Epithelial cell of proximal tubule (primary cell): ENCODE measurements at regions not wholly inside any gene's neighbourhood (a gene's known extent, or its start where the extent isn't known, plus 50 kb on each side); places are given as distances from the start of the nearest gene placed in this dataset.

Experiments used
- DNase-seq: peaks from one replicate; pipeline ENCODE4 v3.0.0-alpha.2; 2011; ENCODE audit warnings: low read depth
- H3K4me3 ChIP-seq: 2 replicates; pipeline ENCODE4 v1.5.1; 2011; ENCODE audit warnings: low read depth, mild to moderate bottlenecking, low read length
- CTCF ChIP-seq: conservative IDR thresholded peaks from 2 replicates; pipeline ENCODE4 v1.5.1; 2012; ENCODE audit warnings: low read depth, mild to moderate bottlenecking, low read length

DNA sequence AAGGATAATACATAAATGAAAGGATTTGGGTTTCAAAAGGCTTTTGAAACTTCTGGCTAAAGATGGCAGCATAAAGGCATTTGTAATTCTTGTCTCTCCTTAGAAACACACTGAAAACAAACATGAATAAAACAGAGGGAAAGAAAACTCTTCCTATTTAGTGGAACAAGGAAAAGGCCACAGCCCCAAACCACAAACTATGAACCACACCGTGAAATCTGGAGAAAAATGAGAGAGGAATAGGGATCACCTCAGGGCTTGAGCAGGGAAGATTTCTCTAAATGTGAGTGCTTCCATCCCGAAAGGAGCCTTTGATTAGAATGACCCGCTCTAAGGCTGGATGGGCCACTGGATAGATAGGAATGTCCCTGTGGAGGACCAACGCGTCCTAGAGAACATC, 119.6 kb downstream of the SEC61B start:
- no peak overlapping the region for H3K4me3 ChIP-seq
- DNase-seq = no peak
- no peak for TF ChIP-seq CTCF

DNA sequence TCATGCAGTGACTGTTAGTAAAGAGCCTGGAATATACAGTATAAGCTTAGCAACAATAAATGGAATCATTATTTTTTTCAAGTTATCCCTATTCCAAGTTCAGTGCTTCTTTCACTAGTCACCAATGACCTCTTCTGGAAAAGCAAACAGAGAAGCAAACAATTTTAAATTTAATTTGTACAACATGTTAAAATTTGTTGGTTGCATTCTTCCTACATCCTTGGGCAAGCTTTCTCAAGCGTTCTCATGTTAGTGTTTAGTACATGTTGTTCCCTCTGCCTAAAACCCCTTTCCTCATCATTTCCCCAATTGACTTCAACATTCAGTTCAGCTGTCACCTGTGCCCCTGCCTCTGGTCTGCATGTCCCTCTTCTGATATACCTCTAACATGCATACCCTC, 123.4 kb downstream of the SEC61B start:
- no peak for TF ChIP-seq CTCF
- no peak overlapping the region for H3K4me3 ChIP-seq
- DNase-seq = no peak

DNA sequence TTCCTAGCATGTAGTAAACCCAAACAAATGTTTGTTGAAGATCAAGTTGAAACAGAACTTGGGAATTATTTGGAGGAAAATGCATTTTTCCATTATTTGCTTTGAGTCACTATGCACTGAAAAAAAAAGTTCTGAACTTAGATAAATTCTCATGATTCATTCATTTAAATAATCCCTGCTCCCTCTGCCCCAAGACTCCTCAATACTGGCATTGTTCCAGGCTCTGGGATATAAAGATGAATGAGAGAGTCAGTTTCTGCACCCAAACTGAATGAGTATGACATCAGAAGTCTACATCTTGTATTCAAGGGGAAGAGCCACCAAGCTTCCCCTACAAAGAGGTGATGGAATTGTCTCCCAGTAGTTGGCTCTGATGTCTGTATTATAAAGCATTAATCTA, 123.9 kb downstream of the SEC61B start:
- no peak for TF ChIP-seq CTCF
- H3K4me3 ChIP-seq = no peak overlapping the region
- no peak for DNase-seq

DNA sequence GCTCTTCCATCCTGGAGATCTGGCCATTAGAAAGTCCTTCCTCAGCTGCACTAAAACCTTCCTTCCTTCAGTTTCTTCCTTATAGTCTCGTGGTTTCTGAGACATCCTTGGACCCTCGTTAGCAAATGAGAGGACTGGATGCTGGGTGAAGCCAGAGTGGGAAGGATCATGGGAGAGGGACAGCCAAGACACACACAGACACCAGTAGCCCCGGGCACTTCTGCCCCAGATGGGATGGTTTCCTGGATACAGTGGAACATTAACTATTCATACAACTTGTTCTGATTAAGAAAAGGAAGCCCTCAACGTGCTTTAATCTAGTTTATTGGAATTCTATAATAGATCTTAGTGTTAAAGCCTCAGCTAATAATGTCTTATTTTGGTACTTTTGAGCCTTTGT, 125.5 kb downstream of the SEC61B start:
- no peak for DNase-seq
- TF ChIP-seq CTCF = no peak
- no peak overlapping the region for H3K4me3 ChIP-seq

GRCh38 chr9:99348289-99348688, 126.2 kb downstream of the SEC61B start:
- no peak for TF ChIP-seq CTCF
- DNase-seq = no peak
- H3K4me3 ChIP-seq = no peak overlapping the region

DNA sequence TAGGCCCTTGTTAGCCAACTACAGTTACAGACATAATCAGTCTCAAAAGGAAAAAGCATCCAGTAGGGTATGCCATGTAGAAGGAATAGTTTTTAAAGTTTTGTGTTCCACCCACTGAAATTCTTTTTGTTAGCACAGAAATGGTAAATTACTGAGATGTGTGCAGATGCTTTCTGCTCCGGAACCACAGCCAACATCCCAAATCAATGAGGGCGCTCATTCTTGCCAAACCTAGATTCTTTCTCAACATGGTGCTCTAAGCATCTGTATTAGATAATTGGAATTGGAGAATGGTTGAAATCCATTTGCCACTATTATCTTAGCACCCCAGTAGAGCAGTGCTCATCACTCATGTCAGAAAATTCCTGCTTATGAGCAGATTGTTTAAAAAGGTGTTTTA, 127.8 kb downstream of the SEC61B start:
- H3K4me3 ChIP-seq = no peak overlapping the region
- no peak for DNase-seq
- no peak for TF ChIP-seq CTCF

DNA sequence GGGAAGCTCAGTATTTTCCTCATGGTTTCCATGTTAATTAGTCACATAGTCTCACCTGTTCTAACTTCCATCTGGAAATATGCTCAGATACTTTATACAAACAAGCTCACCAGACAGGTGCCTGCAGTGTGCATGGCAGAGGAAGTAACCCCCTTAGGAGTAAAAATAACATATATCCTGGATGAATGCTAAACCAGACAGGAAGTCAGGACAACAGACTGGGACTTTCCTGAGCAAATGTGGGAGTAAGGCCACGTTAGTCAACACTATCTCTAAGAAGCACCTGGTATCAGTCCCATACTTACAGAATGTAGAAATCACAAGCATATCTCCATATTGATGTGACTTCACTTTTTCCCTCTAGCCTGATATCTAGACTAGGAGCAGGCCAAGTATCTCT, 128.4 kb downstream of the SEC61B start:
- no peak for DNase-seq
- H3K4me3 ChIP-seq = no peak overlapping the region
- no peak for TF ChIP-seq CTCF
